ENCODE measurements at regions not wholly inside any gene's neighbourhood (a gene's known extent, or its start where the extent isn't known, plus 50 kb on each side); places are given as distances from the start of the nearest gene placed in this dataset.
"Not testable (repeated sequence)": the region's sequence is repeated elsewhere in the genome, so short reads cannot be mapped to it uniquely, and the experiment has no call there.

DNA sequence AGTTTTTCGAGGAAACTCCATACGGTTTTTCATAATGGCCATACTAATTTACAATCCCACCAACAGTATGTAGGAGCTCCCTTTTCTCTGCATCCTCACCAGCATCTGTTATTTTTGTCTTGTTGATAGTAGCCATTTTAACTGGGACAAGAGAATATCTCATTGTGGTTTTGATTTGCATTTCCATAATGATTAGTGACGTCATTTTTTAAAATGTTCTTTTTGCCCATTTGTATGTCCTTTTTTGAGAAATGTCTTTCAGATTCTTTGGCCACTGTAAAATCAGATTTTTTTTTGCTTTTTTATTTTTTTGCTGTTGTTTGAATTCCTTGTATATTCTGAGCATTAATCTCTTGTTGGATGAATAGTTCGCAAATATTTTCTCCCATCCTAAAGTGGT is 243.9 kb downstream of the TRIML1 start:
- no peak for DNase-seq

DNA sequence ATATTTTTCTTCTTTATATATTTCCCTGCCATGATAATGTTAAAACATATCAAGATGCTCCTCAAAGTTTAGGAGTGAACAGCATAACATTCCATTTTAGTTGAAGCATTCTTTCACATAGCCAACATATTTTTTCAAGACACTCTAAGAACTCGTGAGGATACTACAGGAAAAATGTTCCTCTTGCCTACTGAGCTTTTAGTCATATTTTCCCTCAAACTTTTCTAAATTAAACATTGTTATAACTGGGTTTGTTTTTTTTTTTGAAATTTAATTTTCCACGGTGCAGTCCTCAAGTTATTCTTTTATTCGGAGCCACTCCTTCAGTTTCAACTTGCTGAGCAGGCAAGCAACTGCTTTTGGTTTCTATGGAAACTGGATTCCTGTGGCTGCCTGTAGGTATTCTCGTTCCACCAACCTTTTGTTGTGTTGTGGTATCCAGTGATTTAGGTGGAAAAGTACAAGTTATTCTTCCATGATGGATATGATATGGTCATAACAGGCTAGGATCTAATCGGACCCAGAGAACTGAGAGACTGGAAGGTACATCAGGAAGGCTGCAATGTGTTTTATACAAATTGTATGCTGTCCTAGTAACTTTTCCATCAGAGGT is 248.0 kb downstream of the TRIML1 start:
- no peak for DNase-seq

DNA sequence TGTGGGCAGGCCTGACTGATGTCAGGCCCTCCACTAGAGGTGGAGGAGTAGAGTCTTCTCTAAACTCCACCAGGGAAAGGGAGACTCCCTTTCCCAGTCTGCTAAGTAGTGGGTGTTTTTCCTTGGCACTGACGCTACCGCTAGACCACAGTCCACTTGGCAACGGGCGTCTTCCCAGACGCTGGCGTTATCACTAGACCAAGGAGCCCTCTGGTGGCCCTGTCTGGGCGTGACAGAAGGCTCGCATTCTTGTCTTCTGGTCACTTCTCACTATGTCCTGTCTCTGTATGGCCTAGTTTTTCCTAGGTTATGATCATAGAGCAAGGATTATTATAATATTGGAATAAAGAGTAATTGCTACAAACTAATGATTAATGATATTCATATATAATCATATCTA is 252.1 kb downstream of the TRIML1 start:
- not testable (repeated sequence) for DNase-seq

DNA sequence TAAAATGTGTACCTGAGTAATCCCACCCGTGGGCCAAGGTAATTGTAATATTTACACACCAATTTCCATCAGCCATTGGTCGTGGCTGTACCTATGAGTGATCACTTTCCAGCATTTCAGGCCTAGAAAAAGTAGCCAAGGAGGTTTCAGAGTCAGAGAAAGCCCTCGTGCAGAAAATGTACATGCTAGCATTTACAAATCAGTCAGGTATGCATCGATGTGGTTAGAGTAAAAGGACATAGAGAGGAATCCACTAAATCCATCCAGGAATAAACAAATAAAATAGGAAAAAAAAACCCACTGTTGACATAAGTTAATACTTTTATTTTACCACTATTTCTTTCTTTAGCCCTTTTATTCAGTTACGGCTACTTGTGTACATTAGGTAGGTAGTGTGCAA is 256.8 kb downstream of the TRIML1 start:
- no peak for DNase-seq

DNA sequence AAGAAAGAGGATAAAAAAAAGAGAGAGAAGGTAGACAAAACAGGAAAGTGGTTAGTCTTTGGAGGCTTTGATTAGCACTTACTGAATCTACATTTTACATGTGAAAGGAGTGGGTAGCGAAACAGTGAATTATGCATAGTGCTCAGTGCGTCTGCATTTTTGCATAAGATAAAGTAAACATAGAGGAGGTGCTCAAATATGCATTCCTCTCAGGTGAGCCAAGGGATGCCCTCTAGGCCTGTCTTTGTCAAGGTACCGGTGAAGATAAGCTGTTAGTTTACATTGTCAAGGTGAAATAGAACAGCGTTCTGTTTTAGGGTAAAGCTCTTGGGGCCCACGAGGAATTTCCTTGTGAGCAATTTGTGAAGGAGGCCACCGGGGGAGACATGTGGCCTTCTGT is 260.6 kb downstream of the TRIML1 start:
- DNase-seq, result no peak

DNA sequence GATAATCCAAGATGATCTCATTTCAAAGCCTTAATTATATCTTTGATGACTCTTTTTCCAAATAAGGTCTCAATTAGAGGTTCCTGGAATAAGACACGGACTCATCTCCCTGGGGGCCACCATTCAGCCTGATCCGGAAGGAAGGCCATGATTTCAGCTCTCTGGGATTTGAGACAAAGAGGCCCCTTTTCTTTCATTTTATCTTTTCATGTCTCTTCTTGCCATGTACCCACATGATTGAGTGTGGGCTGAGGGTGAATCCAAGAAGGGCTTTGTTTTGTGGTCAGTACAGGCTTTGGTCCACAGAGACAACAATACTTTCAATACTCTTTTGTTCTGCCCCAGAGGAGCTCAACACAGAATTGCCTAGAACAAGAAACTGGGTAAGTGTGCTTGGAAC is 261.2 kb downstream of the TRIML1 start:
- DNase-seq, result no peak

DNA sequence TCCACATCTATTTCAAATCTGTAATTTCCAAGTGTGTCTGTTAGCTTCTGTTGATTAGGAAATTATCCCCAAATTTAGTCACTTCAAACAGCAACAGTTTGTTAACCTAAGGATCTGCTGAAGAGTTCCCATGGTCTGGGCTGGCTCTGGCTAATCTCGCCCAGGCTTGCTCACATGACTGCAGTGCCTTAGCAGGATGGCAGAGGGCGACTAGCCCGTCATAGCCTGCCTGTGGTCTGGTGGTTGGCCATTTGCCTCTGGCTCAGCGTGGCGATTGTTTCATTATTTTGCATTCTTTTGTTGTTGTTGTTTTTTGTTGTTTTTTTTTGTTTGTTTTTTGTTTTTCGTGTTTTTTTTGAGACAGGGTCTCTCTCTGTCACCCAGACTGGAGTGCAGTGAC is 264.0 kb downstream of the TRIML1 start:
- DNase-seq, result no peak

DNA sequence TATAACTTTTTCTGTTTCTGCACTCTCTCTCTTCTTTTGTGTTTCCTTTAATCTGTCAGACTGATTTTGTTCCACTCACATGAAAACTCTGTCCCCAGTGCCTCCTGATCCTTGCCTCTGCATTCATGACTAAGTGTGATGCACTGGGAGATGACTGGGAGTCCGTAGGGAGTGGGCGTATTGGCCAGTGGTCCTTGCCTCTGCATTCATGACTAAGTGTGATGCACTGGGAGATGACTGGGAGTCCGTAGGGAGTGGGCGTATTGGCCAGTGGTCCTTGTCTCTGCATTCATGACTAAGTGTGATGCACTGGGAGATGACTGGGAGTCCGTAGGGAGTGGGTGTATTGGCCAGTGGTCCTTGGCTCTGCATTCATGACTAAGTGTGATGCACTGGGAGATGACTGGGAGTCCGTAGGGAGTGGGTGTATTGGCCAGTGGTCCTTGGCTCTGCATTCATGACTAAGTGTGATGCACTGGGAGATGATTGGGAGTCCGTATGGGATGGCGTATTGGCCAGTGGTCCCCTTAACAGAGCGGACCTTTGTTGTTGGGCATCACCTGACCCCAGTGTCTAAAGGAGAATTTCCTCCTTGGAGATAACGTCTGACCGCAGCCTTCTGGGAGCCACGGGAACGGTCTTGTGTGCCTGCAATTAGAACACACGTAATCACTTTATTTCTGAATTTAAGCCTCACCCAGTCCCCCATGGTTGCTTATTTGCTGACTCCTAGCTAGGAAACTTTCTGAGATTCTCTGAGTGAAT is 266.0 kb downstream of the TRIML1 start:
- not testable (repeated sequence) for DNase-seq

DNA sequence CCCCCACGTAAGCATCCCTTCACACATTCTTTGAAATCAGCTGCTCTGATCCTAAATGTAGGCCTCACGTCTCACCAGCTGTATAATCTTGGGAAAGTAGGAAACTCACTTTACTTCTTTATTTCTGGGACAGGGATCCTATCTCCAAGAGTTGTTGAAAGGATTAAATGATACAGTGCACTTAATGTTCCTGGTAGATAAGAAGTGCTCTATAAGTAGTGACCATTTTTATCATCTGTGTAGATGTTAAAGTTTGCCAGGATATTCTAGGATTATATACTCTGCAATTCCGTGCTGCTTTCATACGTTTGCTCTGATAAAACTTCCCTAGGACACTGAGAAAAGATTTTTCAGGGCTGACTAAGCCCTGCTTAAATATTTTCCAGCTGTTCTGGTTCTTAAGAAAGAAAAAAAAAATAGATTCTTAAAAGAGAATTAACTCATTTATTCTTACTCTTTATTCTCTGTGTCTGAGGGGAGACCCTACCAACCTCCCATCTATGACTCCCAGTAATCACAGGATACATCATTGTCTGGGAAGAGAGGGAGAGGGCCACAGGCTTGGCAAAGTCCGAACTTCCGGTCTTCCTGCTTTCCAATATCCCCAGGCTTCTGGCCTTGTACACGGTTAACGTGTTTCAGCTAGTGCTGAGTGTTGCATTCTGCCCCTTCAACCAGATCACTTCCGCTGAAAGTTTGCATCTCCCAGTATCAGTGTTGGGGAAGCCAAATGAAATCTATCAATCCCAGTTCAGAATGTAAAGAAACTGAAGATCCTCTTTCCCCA is 269.2 kb downstream of the TRIML1 start:
- DNase-seq, result no peak

DNA sequence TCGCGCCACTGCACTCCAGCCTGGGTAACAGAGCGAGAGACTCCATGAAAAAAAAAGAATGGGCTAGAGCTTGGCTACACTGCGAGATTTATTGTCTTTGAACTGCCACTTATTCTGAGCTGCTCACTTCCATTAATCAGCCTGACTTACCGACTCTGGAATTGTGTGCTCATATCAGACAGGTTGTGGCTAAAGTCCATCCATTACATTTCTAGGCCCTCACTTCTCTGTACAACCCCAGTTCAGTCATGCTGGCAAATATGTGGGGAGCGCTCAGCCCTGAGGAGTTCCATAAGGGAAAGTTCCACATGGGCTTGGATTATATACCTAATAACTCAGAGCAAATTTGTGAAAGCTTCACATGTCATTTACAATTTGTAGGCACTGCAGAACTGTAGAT is 270.6 kb downstream of the TRIML1 start:
- DNase-seq, result no peak

DNA sequence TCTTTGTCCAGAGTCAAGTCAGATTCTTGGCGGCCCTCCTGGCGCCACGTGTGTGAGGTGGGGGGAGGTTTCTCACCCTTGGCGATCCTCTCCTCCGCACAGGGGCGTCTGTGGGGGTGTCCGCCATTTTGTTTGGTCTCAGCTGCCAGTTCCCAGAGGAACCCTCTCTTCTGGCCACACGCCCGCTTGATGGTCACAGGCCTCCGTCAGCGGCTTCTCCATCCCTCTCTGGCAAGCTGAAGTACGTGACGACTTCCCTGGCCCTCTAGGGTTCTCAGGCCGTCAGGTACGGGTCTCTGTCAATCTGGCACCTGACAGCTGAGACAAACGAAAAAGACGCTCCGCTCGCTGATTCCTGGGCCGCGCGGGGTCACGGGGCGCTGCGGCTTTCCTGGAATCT is 272.6 kb downstream of the TRIML1 start:
- no peak for DNase-seq

DNA sequence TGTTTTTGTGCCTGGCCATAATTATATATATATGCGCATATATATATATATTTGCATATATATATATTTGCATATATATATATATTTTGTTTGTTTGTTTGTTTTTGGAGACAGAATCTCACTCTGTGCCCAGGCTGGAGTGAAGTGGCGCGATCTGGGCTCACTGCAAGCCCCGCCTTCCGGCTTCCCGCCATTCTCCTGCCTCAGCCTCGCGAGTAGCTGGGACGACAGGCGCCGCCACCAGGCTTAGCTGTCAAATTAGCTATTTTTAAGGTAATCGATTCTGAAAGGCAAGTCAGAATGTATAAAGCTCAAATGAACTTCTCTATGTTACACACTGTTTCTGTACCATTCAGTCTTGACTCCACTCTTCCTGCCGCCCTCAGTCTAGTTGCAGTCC is 273.3 kb downstream of the TRIML1 start:
- DNase-seq, result no peak

DNA sequence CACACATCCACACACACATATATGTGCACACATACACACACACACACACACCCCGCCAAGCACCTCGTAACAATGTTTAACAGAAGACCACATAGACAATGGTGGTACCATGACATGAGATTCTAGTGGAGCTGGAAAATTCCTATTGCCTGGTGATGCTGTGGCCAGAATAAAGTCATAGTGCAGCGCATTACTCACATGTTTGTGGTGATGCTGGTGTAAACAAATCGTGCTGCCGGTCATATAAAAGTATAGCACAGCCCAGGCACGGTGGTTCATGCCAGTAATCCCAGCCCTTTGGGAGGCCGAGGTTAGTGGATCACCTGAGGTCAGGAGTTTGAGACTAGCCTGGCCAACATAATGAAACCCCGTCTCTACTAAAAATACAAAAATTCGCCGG is 275.2 kb downstream of the TRIML1 start:
- DNase-seq, result no peak

DNA sequence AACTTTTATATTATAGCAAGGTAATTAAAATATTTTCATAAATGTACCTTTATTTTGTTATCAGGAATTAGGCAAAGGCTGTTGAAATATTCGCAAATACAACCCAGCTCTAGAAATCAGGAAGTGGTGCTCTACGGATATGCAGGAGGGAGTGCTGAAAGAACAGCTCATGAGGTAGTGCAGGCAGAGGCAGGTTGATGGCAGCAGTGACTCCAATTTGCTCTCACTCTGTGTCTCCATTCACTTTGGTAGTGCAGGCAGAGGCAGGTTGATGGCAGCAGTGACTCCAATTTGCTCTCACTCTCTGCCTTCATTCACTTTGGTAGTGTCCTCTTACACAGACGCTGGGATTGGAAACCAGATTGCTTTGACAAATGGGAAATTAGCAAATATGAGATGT is 277.9 kb downstream of the TRIML1 start:
- no peak for DNase-seq

DNA sequence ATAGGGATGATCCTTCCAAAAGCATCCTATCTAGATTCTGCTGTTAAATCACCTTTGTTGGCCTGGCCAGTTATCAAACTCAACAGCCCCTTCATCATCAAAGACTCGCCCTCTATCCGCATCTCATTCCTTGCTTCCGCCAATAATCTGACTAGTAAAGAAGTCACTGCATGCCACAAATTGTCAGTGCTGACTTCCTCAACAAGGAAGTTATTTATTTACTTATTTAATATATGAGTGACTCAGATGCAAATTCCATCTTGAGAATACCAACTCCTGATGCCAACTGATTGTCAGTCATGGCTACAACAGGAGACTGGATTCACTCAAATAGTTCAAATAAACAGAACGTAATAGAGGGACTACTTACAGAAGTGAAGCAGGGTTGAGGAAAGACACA is 283.8 kb downstream of the TRIML1 start:
- DNase-seq, result no peak

DNA sequence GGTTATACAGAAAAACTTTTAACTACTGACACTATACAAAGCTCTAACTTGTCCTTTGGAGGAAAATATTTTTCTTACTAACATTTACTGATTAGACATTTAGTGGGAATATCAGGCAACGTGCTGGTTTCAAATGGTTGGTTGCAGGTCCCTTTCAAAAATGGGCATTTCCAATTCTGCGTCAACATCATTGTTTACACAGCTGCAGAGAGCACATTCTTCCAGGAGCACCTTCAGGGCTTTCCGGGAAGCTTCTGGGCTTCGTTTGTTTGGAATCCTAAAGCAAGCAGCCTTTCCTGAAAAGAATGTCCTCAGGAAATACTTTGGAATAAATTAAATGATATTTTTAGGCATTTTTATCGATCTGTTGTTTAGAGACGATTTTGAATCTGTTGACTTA is 289.7 kb downstream of the TRIML1 start:
- no peak for DNase-seq

DNA sequence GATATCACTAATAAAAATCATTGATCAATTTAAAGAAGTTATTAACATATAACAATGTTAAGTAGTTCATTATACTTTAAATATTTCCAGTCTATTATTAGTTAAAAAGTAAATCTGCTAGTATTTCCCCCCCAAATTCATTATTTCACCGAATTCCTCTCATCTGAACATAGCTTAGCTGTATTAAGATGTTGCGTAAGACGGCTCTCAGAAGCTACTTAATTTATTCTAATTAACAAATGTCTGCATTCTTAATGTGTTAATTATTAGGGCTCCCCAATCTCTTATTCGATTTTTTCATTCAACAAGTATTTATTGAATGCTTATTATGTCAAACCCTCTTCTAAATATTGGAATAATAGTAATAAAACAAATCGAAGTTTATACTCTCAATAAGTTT is 290.7 kb downstream of the TRIML1 start:
- no peak for DNase-seq

DNA sequence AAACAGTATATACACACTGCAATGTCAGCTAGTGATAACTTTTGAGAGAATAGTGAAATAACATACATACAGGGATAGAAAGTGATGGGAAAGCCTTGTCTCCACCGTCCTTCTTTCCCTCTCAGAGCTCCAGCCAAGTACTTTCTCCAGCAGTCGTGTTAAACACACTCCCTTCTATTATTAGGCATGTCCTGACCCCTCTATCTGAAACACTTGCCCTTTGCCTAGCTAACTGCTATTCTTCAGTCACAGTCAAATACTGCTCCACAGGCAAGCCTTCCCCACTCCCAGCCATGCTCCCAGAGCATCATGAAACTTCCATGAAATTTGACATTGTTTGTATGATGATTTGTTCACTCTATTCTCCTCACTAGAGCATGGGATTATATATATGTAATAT is 291.1 kb downstream of the TRIML1 start:
- DNase-seq, result no peak

DNA sequence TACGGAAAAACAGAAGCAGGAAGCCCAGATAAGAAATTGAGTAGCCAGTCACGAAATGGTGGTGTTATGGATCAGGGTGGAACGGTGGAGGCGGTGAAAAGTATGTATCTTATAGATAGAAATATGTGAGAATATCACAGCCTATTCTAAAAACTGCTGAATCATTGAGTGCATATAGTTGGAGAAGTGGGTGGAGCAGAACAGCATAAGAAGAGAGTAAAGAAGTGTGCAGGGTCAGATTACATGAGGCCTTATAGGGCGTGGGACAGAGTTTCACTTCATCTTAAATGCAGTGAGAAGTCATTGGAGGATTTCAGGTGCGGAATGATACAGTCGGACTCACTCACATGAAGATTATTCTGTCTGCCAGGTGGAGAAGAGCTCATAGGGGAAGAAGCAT is 293.1 kb downstream of the TRIML1 start:
- DNase-seq, result no peak

DNA sequence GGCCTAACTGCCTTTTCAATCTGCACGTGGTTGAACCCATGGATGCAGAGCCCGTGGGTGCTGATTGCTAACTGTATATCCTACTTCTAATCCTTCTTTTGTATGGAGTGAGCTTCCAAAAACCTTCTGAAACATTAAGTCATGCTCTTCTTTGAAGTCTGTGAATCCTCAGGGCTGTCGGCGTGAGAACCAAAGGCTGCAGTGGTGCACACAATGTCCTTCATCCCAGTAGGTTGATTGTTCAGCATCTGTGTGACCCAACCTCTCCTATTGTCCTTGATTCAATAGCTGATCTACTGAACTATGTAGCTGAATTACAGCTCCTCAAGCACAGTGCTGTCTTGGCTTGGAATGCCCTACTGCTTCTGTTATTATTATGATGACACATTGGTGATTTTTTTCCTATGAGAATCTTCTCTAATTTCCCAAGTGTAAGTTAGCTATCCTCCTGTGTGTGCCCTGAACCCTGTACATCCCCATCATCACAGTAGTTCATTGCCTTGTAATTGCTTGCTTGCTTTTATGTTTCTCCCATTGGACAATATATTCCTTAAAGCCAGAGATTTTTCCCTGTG is 294.6 kb downstream of the TRIML1 start:
- DNase-seq, result no peak

DNA sequence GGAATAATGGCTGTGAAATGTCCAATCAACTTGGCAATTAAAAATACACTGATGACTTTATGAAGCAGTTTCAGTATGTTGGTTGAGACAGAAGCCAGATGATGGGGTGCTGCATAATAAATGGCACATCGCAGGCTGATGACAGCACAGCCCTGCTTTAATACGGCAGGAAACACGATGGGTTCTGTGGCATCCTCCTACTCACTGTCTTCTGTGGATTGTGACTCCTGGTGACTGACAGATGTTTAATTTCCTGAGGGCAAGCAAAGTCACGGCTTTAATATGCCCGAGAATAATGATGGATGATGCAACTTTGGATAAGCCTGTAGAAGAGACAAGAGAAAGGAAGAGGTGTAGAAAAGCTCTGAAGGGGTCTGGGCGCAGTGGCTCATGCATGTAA is 295.4 kb downstream of the TRIML1 start:
- no peak for DNase-seq

DNA sequence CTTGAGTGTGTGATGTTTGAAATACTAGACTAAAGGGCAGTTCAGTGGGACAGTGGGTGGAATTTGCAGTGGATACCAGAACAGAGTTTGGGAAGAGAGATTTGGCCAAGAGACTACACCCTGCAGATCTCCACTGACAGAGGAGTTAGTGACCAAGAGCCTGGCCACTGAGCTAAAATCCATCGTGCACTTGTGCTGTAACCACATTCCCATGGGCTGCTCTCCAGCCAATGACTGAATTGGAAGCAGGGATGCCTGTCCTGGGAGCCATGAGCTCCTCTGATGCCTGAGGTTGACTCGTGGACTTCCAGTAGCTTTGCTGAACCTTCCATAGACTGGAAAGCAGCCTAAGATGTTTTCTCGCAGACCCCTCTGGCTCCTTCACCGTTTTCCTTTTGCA is 296.1 kb downstream of the TRIML1 start:
- no peak for DNase-seq

DNA sequence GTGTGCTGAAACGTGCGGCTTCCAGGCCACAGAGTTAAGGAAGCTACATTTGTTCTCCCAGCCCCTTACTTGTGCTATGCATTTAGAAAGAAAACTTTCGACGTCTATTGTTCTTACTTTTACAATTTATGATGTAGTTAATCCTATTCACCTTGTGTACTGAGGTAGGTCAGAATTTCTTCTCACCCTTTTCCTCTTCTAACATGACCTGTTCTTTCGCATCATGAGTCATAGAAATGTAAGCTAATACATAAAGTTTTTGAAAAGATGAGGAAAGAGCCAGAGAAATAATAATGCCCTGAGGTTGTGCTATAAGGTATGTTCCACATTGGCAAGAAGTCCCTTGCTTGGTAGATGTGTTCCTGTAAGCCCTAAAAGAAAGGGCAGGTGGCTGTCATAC is 298.3 kb downstream of the TRIML1 start:
- DNase-seq, result no peak

DNA sequence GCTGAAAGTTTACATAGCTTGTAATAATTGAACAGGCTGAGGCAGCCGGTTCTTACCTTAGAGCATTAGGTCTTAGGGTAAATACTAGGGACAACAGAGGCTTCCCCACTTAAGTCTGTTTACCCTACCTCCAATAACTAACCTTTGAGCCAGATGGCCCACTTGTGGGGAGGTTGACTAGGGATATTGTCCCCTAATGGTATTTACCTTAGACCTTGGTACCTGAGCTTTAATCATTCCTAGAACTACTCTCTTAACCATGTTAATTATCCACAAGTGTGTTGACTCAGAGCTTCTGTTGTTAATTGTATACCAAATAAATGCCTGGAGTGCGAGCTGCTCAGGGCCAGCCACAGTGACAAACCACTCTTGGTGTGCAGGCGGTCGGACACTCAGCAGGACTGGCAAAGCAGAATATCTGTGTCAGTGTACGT is 299.2 kb downstream of the TRIML1 start:
- not testable (repeated sequence) for DNase-seq
